SK-MEL-5 (cell line): ENCODE measurements at regions not wholly inside any gene's neighbourhood (a gene's known extent, or its start where the extent isn't known, plus 50 kb on each side); places are given as distances from the start of the nearest gene placed in this dataset.
A peak's percentile ranks its signal among the peaks of the same experiment; 100 is the strongest.
"Not testable (repeated sequence)": the region's sequence is repeated elsewhere in the genome, so short reads cannot be mapped to it uniquely, and the experiment has no call there.

Experiments
- DNase-seq: peaks from one replicate; pipeline ENCODE4 v3.0.0-alpha.2; 2016; ENCODE audit warnings: low read depth, low spot score
- in situ Hi-C: cut with HindIII; loops from 2 replicates; pipeline ENCODE4 v1.10.0; 2016; ENCODE audit warnings: low sequenced_read_pairs, high pct_unique_total_duplicates, low pct_unique_long_range_greater_than_20kb

DNA sequence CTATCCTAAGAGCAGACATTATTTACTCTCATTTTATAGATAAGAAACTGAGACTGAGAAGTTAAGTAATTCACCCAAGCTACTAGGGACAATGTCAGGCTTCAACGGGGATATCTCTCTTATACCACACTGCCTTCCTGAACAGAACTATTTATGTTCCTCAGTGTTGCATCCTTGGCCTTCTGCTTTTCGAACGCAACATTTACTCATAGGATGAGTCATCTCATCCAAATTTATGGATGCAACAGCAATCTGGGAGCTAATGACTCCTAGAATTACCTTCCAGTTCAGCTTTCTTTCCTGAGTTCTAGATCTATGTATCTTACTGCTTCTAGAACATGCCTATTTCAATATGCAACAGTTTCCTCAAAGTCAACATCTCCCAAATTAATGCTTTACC is 103.6 kb upstream of the PAM start:
- in situ Hi-C loops, result no loop called here
- DNase-seq, result no peak

DNA sequence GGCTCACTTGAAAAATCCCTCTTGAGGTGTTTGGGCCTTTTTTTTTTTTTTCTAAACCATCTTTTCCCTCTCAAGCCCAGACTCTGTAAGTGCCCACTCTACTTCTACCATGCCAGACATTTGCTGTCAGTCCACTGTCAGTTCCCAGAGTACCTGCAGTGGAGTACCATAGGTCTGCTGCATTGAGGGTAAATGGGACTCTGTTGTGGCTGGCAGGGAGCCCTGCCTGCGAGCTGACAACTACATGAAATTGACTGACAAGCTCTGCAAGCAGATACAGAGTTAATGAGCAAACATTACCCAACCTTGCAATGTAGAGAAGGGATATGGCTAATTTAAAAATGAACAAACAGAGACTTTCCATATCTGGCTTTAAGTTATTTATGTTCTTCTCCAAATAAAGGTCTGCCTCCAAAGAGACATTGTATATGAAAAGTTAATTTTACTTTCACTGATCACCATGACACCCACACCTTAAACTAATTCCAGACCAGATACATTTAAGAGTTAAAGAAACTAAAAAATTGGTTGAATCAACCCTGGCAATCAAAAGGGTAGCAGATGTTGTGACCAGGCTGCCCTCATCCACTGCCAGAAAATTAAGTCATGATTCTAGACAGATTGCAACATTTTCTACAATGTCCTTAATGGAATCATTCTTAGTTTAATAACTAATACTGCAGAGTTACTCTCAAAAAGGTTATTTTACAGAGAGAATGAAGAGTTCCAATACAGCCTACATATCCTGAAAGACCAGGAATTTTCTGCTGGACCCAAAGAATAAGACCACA is 100.4 kb upstream of the PAM start:
- in situ Hi-C loops, result no loop called here
- no peak for DNase-seq

DNA sequence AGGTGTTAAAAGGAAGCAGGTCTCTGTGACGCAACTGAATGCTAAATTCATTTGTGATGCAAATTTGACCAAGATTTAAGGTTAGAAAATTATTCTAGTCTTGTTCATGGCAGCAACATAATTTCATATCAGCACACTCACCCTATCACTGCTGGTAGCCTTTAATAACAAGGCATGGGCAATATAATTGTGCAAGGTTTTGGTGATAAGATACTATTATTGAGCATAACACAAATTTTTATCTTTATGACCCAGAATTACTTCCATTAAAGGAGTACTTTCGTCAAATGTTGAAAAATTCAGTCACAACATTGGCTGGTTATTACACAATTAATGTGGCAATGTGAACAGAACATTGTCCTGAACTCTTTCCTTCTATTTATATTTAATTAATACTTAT is 96.0 kb upstream of the PAM start:
- in situ Hi-C loops, result no loop called here
- DNase-seq, result no peak

DNA sequence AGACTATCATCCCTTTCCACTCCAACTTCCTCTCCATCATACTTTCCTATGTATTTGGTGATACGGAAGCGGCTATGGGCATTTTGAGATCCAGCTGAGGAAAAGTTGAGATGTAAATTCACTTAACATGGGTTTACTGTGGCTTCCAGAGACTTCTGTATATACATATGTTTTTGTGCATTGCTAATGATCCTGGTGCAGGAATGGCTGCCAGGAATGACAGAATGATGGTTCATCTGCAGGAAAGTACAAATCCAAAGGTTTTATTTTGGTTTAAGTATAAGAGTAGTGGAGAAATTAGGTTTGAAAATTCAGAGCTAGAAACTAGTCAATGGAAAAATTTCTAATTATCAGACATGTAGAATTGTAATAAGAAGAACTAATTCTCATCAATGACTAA is 95.0 kb upstream of the PAM start:
- no peak for DNase-seq
- in situ Hi-C loops, result no loop called here

DNA sequence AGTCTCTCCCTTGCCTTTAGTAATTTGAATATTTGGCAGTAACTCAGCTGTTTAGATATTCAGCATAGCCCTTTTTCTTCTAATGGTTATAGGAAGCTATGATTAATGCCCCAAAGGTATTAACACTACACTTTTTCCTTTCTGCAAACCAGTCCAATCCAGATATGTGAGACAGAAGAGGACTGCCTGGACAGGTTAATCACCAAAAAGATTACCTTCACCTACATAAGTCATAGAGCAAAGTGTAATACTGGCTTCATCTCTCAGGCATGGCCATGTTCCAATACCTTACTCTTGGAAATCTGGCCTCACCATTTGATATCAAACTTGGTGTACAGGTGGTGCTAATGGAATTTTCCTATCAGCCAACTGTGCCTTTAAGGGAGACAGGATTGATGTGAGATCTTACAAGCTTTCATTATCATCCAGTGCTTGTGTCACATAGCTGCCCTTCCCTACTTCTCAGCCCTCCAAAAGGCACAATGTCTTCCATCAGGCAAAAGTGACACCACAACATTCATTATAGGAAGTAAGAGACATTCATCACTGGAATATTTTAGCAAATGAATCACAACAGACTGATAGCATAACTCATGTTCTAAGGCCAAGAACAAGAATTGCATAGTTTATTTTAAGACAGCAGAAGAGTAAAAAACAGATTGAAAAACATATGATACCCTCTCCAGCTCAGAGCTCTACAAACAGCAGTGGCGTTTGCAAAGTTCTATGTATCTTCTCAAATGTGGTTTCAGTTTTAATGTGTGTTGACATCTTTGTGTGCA is 91.2 kb upstream of the PAM start:
- DNase-seq, result no peak
- in situ Hi-C loops, result no loop called here

DNA sequence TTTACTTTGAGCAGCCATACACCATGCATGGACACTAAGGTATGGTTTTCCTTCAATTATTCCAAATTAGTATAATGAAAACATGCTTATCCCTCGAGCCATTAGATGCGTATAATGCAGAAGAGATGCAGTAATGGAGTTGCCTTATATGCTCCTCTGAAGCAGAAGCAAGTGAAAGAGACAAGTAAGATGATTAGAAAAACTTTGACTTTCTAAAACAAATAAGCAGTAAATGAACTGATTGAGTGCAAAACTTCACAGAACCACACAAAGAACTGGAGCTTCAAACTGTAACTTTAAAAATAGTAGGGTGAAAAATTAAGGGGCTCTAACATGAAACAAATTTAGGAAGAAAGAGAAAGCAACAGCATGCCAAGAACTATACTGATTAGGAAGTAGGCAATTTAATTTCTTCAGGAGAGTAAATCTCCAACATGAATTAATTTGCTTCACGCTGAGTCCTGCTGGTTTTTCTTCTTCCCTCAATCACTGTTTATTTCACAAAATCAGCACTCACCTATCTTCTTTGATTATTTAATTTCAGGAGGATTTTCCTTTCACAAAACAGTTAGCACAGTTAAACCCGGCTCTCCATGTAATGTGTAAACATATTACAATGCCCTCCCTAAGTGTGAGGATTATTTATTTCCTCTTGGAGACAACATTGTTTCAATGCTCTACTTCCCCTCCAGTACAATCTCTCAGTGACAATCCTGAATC is 90.3 kb upstream of the PAM start:
- in situ Hi-C loops, result no loop called here
- DNase-seq, result no peak

DNA sequence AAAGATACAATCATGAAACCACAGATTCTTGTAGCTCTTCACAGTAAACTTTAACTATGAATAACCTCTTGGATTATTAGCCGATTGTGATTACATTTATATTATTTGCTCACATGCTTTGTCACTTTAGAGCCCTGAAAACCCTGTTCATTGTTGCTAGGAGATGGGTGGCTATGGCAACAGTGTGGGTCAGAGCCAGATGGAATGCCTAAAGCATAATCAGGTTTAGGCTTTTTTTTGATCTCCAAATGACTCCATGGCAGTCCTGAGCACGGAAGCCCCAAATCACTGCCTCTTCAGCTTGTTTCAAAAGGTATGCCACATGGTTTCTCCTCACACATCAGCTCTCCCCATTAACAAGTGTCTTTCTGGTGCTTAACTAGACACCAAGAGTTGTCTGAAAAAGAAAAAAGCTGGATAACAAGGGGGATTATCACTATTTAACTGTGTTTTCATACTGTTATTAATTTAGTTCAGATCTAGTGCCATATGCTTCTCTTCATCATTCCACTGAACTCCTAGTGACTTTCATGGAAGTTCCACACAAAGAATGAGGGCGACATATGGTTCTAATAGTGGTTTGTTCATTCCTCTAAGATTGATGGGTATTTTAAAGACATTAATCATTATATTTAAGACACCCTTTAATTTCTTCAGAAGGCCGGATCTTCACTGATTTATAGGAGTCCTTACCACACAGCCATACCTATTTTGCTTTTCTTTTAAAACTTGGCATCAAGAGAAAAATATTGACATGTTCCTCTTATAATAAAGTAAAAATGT is 88.8 kb upstream of the PAM start:
- no peak for DNase-seq
- in situ Hi-C loops, result no loop called here

DNA sequence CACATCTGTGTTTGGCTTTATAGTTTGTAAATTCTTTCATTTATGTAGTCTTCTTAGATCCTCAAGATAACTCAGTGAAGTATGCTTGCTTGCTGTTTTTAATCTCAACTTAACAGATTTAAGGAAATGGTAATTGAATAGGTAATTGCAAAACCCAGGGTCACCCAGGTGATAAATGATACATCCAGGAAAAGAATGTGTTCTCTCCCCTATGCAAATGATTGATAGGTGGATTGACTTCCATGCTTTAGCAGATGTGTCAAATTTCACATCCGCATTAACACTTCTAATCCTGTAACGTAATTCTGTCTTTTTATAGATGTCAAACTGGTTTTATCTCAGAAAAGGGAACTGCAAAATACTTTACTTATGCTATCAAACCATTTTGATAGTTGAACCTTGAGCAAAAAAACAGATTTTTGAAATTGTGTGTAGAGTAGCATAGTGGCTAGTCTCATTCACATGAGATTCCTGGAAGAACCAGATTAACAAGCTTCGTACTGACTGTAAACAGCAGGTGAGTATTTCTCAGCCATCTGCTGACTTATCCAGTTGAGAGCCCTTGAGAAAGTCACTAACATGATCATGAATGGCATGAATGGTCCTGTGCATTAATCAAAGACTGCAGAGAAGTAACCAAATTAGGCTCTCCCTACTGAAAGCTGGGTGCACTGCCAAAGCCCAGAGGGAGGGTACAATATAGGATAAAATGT is 86.7 kb upstream of the PAM start:
- in situ Hi-C loops, result no loop called here
- no peak for DNase-seq

DNA sequence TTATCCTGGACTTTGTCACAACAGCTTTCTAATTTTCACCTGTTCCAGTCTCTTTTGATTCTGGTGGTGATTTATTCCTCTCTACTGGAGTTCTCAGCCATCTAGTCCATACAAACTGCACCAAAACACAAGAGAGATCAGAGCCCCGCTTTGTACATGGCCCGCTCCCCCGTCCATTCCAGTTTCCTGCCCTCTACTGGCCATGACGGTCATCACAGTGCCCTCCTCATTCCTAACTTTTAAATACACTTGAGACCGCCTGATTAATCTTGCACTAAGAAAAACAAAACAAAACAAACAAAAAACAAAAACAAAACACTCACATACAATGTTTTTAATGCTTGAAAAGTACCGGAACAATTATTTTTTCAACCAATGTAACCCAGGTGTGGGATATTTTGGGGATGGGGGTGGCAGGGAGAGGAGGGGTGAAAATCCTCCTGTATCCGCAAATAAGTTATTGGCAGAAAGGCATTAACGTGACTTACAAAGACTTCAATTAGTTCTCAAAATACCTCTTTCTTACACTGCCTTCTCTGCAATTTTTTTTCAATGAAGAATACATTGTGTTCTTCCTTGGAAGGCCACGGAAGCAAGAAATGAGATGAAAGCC is 84.8 kb upstream of the PAM start:
- in situ Hi-C loops, result no loop called here
- peak; percentile 70 for DNase-seq

DNA sequence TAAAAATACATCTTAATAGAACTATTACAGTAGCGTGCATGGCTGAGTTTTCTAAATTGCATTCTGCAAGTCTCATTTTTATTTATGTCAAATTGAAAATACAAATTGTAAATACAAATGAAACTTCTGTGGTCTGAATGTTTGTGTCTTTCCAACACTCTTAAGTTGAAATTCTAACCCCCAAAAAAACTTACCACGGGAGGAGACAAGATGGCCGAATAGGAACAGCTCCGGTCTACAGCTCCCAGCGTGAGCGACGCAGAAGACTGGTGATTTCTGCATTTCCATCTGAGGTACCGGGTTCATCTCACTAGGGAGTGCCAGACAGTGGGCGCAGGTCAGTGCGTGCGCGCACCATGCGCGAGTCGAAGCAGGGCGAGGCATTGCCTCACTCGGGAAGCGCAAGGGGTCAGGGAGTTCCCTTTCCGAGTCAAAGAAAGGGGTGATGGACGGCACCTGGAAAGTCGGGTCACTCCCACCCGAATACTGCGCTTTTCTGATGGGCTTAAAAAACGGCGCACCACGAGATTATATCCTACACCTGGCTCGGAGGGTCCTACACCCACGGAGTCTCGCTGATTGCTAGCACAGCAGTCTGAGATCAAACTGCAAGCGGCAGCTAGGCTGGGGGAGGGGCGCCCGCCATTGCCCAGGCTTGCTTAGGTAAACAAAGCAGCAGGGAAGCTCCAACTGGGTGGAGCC is 83.9 kb upstream of the PAM start:
- DNase-seq, in situ Hi-C loops: not testable (repeated sequence)

DNA sequence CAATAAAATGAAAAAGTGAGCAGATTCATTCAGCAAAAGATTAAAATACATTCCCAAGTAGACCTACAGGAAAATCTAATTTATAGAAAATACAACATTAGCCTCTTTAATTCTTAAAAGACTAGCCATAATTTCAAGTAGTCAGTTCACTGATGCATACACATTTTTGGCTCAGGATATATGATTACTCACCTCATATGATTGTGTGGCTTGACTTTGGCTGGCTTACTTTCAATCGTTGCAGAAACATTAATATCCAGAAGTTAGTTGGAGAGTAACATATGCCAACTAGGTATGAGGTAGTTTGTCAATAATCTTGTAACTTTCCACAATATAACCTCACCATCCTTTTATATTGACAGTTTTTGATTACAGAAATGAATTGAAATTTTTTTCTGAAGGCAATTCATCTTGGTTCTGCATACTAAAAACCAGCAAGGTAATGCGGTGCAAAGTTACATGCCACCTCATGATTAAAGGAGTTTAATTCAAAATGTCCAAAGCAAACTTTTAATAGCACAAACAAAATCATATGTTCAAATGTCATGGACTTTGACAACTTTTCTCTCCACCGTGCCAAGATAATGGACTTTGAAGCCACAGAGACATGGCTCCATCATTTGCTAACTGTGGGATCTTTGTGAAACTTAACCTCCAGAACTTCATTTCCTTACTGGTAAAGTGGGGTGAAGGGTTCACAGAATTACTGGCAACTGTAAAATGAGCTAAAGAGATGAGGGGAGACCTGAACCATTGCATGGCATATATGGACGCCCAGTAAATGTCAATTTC is 76.6 kb upstream of the PAM start:
- in situ Hi-C loops, result no loop called here
- DNase-seq, result no peak

DNA sequence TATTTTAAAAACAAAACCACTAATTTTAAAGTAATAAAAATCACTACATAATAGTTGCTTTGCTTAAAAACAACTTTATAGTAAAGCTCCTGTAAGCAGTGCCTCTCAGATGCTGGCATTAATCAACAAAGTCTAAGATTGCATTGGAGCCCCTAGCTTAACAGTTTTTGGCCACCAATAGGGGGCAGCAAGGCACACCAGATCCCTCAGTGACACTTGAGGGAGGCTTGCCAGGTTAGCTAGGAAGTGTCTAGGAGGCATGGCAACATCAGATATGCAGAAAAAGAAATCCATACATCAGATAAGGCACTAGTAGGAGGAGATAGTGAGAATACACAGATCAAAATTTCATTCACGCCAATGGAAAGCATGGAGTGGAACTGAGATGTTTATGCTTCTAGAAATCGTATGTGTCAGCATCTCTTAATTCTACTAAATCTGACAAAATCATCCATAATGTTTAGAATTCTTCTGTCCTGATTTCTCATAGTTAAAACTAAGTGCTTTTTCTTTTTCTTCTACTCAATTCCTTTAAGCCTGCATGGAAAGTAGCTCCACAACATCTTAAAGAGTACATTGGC is 73.6 kb upstream of the PAM start:
- peak; percentile 87 for DNase-seq
- in situ Hi-C loops, result no loop called here

DNA sequence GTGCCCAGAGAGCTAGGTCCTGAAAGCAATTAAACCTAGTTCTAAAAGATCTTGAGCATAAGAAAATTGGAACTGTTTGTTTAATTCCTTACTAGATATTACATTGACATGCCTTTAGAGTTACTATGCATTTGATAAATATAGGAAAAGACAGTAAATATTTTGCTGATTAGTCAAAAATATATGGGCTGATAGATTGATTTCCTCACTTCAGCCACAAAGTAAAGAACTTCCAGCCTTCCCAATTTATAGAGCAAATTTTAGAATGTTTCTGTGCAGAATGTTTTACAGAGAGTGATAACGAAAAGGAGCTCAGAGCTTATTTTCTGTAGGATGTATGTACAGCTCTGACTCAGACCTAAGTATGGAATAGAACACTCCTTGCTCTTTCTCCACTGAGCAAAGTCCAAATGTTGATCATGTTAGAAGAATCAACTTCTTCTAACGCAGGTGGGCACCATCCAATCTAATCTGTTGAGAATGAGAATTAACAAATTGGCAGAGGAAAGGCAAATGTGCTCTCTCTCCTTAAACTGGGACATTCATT is 72.9 kb upstream of the PAM start:
- in situ Hi-C loops, result no loop called here
- no peak for DNase-seq

DNA sequence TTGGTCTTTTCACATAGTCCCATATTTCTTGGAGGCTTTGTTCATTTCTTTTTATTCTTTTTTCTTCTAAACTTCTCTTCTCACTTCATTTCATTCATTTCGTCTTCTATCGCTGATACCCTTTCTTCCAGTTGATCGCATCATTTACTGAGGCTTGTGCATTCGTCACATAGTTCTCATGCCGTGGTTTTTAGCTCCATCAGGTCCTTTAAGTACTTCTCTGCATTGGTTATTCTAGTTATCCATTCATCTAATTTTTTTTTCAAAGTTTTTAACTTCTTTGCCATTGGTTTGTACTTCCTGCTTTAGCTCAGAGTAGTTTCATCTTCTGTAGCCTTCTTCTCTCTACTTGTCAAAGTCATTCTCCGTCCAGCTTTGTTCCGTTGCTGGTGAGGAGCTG is 67.0 kb upstream of the PAM start:
- in situ Hi-C loops, DNase-seq: not testable (repeated sequence)
